ENCODE measurements at regions not wholly inside any gene's neighbourhood (a gene's known extent, or its start where the extent isn't known, plus 50 kb on each side); places are given as distances from the start of the nearest gene placed in this dataset.

- DNase-seq: no peak
Measured at GRCh38 chr6:54060286-54060685, 51.0 kb upstream of the MLIP start.
